GM18868 (cell line): ENCODE measurements at regions not wholly inside any gene's neighbourhood (a gene's known extent, or its start where the extent isn't known, plus 50 kb on each side); places are given as distances from the start of the nearest gene placed in this dataset.
A peak's percentile ranks its signal among the peaks of the same experiment; 100 is the strongest.

Source experiments
- ATAC-seq: cut with Tn5 transposase; IDR thresholded peaks from one replicate; pipeline ENCODE4 v1.9.1; 2021; ENCODE audit warnings: mild to moderate bottlenecking, moderate library complexity; ENCODE audit not compliant: unreplicated experiment

DNA sequence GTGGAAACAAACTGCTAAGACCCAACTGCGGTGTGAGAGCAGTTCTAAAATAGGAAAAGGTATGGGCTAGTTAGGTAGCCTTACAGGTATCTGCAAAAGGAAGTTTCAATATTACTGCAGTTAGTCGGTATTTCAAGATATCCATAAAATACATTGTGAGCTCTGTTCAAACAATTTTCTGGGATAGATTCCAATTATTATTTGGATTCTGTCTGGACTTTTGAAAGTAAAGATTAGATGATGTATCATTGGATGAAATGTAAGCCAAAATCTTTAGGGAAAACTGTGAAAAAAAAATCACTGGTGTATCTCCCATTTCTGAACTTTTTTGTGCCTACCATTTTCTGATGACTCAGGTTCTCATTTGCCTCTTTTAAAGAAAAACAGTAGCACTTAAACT is 621.6 kb downstream of the CCER1 start:
- no peak for ATAC-seq

DNA sequence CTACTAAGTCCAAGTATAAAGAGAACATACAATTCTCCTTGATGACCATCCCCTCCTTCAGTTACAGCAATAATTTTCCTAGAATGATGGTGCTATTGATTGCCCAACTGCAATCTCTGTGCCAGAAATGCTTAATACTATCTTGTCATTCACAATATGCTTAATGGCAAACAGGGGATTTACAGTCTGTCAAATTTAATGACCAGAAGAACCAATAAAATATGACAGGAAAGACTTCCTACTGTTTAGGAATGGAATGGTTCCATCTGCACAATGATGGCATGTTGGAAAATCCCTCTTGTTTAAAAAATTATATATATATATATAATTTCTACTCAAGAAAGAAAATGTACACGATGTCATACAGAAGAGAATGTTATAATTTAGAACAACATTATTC is 623.2 kb downstream of the CCER1 start:
- no peak for ATAC-seq

DNA sequence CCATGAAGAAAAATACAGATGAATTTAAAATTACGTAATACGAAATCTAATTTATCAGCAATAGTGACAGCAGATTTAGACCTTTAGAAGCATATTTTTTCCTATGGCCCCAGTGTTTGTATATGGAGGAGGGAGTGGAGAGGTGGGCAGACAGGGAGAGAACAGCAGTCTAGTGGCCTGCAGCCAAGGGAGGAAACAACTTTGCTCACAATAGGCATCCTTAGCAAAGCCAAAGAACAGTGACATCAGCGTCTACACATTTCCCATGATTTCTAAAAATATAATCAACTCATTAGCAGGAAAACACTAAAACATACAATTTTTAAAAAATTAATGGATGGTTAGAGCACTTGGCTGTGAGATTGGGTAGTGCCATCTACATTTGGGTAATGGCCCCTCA is 622.6 kb upstream of the ATP2B1 start:
- ATAC-seq, result no peak

DNA sequence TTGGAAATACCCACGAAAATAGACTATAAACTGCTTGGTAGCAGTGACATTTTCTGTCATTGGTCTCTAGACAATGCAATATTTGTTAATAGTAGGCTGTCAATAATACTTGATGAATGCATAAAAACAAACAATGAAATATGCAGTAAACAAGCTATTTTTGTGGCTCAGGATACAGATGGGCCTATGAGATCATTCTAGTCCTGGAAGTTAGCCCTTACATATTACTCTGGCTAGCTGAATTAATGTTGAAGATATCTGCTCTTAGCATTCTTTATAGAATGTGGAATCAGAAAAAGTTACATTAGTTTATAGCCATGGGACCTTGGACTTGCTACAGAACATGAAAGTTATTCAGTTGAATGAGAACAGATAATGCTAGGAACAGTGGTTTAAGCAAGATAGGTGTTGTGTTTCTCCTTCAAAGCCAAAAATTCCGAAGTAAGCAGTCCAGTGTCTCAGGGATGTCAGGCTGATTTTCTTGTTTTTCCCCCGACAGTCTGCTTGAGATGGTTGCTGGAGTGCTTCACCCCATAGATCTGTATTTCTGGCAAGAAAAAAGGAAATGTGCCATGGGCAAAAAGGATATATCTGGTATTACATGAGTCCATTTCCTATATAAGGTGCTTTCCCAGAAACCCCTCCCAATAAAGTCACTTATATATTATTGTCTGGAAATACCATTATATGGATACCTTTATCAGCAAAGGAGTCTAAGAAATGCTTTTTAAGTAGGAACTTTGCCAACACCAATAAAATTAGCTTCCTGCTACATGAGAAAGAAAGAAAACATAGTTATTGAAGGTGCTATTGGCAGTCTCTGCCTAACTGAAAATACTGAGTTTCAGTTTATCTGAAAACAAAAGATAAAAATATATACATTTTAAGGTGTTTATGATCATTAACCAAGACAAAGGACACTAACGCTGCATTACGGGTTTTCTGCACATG is 619.4 kb upstream of the ATP2B1 start:
- no peak for ATAC-seq

DNA sequence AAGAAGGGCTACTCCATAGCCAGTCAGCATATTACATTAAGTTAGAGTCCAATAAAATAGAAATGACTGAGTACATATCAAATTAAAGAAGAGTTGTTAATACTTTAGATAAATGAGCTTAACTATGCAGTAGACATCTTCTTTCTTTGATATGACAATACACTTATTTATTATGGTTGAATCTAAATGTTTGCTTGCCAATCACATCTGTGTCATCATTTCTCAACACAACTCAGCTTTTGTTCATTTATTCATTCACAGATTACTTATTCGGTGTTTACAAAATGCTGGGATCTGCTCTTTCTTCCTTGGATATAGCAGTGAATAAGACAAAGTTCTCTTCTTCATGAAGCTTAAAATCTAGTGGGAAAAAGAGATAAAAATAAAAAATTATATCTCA is 614.6 kb upstream of the ATP2B1 start:
- ATAC-seq, result no peak

- no peak for ATAC-seq
Measured at GRCh38 chr12:90322006-90322405, 613.4 kb upstream of the ATP2B1 start.

DNA sequence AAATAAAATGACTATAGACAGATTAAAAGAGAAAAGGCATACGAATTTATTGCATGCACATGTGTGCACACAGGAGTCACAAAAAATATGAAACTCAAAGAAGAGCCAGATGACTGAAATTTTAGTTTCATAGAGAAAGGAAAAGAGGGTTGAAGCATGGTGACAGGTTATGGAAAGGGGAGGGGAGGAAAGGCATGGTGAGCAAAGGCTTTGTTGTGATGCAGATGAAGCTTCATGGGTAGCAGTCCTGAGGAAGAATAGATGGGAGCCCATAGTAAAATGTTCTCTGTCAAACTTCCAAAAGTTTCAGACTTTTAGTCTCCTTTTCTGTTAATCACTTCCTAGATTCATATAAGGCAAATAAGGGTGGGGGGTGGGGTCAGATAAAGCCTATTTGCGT is 612.7 kb upstream of the ATP2B1 start:
- ATAC-seq, result no peak

DNA sequence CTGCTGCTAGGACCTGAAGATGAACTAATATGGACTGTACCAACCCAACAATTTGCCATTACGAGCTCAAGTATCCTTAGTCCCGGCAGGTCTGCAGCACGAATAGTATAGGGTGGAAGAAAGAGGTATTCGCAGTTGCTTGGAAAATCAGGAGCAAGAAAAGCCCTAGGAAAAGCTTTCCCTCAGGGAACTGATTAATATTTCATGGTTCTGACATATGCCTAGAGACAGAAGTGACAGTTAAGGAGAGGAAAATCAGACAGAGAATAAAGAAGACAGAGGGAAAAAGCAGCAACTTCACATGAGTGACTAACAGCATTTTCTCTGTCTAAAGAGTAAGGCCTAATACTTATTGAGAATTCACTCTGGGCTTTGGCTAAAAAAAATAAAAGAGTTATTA is 602.9 kb upstream of the ATP2B1 start:
- ATAC-seq, result no peak

- ATAC-seq, result no peak
Measured at GRCh38 chr12:90305379-90305778, 596.7 kb upstream of the ATP2B1 start.

- no peak for ATAC-seq
Measured at GRCh38 chr12:90304231-90304630, 595.6 kb upstream of the ATP2B1 start.

DNA sequence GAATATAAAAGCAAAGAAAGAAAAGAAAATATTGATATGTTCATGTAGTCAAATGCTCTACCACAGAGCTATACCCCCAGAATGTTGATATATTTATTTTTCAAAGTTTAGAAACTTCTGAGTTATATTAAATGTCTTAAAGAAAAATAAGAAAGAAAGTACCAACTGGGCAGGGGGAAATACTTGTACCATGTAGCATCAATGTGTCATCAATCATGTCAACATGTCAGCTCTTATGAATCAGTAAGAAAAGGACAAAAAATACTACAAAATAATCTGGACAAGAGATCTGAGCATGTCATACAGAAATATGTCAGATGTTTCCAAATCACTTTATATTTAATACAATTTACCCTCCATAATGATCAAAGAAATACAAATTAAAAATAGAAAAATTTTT is 595.1 kb upstream of the ATP2B1 start:
- no peak for ATAC-seq

DNA sequence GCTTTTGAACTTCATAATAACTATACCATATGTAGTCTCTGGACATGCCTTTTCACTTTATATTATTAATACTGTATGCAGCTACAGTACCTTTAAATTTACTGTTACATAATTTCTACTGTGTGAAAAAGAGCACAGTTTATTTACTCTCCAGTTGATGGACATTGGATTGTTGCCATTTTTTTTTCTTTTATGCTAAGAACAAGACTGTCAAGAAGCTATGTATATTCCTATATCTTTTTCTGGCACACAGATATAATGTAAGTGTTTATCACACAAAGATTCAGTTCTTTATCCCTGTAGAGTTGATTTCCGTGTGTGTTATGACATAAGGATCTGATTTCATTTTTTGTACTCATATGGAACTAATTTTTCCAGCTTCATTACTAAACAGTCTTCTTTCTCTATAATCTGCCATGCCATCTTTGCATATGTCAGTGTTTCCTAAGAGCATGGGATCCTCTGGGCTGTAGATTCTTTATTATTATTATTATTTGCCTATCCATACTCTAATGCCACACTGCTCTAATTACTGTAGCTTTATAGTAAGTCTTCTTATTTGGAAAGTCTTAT is 593.0 kb upstream of the ATP2B1 start:
- ATAC-seq, result no peak

GRCh38 chr12:90301095-90301494 is 592.5 kb upstream of the ATP2B1 start:
- no peak for ATAC-seq

DNA sequence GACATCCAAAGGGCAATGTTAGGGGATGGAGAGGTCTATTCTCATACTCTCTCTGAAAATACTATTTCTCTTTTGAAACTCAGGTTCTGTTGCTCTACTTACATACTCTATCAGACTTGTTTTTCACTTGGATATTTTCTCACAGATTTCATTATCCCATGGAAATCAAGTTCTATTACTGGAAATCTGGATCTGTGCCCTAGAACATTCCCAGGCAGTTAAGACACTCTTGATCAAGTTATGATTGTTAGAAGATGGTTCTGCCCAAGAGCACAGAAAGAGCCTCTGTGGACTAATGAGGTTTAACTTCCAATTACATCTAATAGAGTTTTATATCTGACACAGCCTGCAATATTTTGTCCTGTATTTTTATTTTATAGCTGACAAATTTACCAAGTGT is 591.0 kb upstream of the ATP2B1 start:
- no peak for ATAC-seq

DNA sequence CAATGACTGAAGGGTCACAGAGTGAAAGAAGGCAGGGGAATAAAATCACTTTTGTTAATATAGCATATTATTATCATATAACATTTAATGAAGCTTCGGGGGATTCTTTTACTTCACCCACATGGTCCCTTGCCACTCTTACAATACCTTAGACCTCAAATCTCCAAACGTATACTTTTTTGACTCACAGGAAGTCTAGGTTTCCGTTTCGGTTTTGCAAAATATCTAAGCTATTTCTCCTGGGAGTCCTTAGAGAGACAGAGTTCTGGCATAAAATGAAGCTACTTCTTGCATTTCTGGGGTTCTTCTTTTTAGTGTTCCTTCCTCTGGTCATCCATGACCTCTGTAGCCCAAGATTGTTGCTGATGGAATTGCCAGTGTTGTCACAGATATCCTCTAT is 590.5 kb upstream of the ATP2B1 start:
- peak; percentile 98 for ATAC-seq

DNA sequence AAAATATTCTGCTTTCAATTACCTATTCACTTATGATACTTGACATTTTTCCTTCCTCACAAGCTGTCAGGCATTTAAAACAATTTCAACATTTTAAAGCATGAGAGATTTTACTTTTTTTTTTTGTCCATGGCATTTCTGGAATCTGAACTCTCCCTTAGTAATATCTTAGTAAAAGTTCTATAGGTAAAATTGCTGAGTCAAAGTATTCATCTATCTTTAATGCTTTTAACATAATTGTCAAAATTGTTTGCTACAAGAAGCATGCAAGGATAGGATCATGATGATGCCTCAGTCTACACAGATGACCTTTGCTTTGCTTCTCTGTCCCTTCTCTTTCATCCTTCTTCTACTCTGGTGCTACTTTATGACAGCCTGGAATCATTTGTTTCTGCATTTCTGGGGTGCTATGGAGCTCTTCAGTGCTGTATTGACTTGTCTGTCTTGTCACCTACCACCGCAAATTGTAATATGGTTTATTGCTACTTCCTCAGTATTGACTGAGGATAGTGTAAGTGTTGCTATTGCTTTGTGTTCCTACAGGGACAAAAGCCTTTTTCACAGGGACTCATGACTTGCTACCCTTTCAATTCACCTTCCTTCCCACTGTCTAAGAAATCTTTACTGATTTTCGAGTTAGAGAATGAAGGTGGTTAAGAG is 589.8 kb upstream of the ATP2B1 start:
- ATAC-seq, result no peak

- ATAC-seq, result no peak
Measured at GRCh38 chr12:90295858-90296257, 587.2 kb upstream of the ATP2B1 start.

- no peak for ATAC-seq
Measured at GRCh38 chr12:90292183-90292582, 583.5 kb upstream of the ATP2B1 start.

GRCh38 chr12:90290980-90291975 is 582.6 kb upstream of the ATP2B1 start:
- ATAC-seq, result no peak

GRCh38 chr12:90287585-90287984 is 578.9 kb upstream of the ATP2B1 start:
- ATAC-seq, result no peak
